Upper lobe of right lung (tissue), 1 donor: ENCODE measurements at regions not wholly inside any gene's neighbourhood (a gene's known extent, or its start where the extent isn't known, plus 50 kb on each side); places are given as distances from the start of the nearest gene placed in this dataset.

Experiments used
- ATAC-seq: fragments of 200-7000 bp; cut with Tn5 transposase; one replicate; pipeline ENCODE4 v1.9.1; 2020; ENCODE audit warnings: mild to moderate bottlenecking, moderate library complexity
- DNase-seq: peaks from one replicate; pipeline ENCODE4 v3.0.0-alpha.2; 2020
- H3K27ac ChIP-seq: fragments of 200-600 bp; one replicate; pipeline ENCODE4 v1.8.0; 2022
- H3K27me3 ChIP-seq: fragments of 200-600 bp; one replicate; pipeline ENCODE4 v1.8.0; 2022; ENCODE audit warnings: mild to moderate bottlenecking
- H3K36me3 ChIP-seq: fragments of 200-600 bp; one replicate; pipeline ENCODE4 v1.8.0; 2022
- H3K4me1 ChIP-seq: fragments of 200-600 bp; one replicate; pipeline ENCODE4 v1.8.0; 2022
- H3K4me3 ChIP-seq: fragments of 200-600 bp; one replicate; pipeline ENCODE4 v1.8.0; 2022; ENCODE audit warnings: mild to moderate bottlenecking
- H3K9me3 ChIP-seq: fragments of 200-600 bp; one replicate; pipeline ENCODE4 v1.8.0; 2022
- CTCF ChIP-seq: fragments of 200-600 bp; IDR thresholded peaks from one replicate; pipeline ENCODE4 v1.8.0; 2022; ENCODE audit warnings: antibody characterized with exemption
- intact Hi-C: fragments of 100-400 bp; cut with DNase I; formaldehyde crosslinking; loops from one replicate; pipeline ENCODE4 v1.11.0; 2022
- donor health status: DM: no; HTN: yes; CAD: no; lungs with severe emphysema.

- no peaks in the 10 kb centered on the region for H3K4me1 ChIP-seq
- DNase-seq (no peak), ATAC-seq (no peak)
- no peak for TF ChIP-seq CTCF
- no peaks in the 10 kb centered on the region for H3K9me3 ChIP-seq
- intact Hi-C loops = no loop called here
- no peak overlapping the region for H3K27ac ChIP-seq
- no peak overlapping the region for H3K4me3 ChIP-seq
- H3K27me3 ChIP-seq = no peaks in the 10 kb centered on the region
- H3K36me3 ChIP-seq = no peaks in the 10 kb centered on the region
Observed at GRCh38 chr2:22932288-22932687, 452.7 kb upstream of the KLHL29 start.

- intact Hi-C loops = no loop called here
- no peaks in the 10 kb centered on the region for H3K36me3 ChIP-seq
Observed at GRCh38 chr2:22934747-22935146, 450.2 kb upstream of the KLHL29 start.

GRCh38 chr2:22942441-22942840 lies 442.5 kb upstream of the KLHL29 start:
- H3K27ac ChIP-seq = no peak overlapping the region
- H3K4me1 ChIP-seq = no peaks in the 10 kb centered on the region
- H3K4me3 ChIP-seq = no peak overlapping the region
- no peaks in the 10 kb centered on the region for H3K9me3 ChIP-seq
- intact Hi-C loops = no loop called here
- DNase-seq = no peak
- no peak for ATAC-seq
- no peaks in the 10 kb centered on the region for H3K27me3 ChIP-seq
- TF ChIP-seq CTCF = no peak
- no peaks in the 10 kb centered on the region for H3K36me3 ChIP-seq

More at GRCh38 chr2:22934747-22935146, 450.2 kb upstream of the KLHL29 start:
- H3K4me1 ChIP-seq = no peaks in the 10 kb centered on the region
- no peak for TF ChIP-seq CTCF
- H3K27me3 ChIP-seq = no peaks in the 10 kb centered on the region
- no peak overlapping the region for H3K27ac ChIP-seq
- H3K4me3 ChIP-seq = no peak overlapping the region
- DNase-seq (no peak), ATAC-seq (no peak)
- H3K9me3 ChIP-seq = no peaks in the 10 kb centered on the region

GRCh38 chr2:22944143-22944542 lies 440.8 kb upstream of the KLHL29 start:
- no peak for TF ChIP-seq CTCF
- Histone ChIP-seq H3K27me3 (no peaks in the 10 kb centered on the region), H3K4me1 (no peaks in the 10 kb centered on the region), H3K27ac (no peak overlapping the region), H3K36me3 (no peaks in the 10 kb centered on the region), H3K4me3 (no peak overlapping the region), H3K9me3 (no peaks in the 10 kb centered on the region)
- ATAC-seq = no peak
- intact Hi-C loops = no loop called here
- no peak for DNase-seq

GRCh38 chr2:22946553-22946952 lies 438.4 kb upstream of the KLHL29 start:
- intact Hi-C loops = no loop called here
- Histone ChIP-seq H3K4me1 (no peaks in the 10 kb centered on the region), H3K36me3 (no peaks in the 10 kb centered on the region), H3K4me3 (no peak overlapping the region), H3K27me3 (no peaks in the 10 kb centered on the region), H3K27ac (no peak overlapping the region), H3K9me3 (no peaks in the 10 kb centered on the region)
- ATAC-seq (no peak), DNase-seq (no peak)
- TF ChIP-seq CTCF = no peak

- no peaks in the 10 kb centered on the region for H3K4me1 ChIP-seq
- no peak for TF ChIP-seq CTCF
- no peaks in the 10 kb centered on the region for H3K36me3 ChIP-seq
- no peaks in the 10 kb centered on the region for H3K27me3 ChIP-seq
- DNase-seq (no peak), ATAC-seq (peak; percentile 79)
- no peaks in the 10 kb centered on the region for H3K9me3 ChIP-seq
- intact Hi-C loops = no loop called here
- no peak overlapping the region for H3K27ac ChIP-seq
- H3K4me3 ChIP-seq = no peak overlapping the region
Observed at GRCh38 chr2:22947741-22948140, 437.2 kb upstream of the KLHL29 start.
